Liver (tissue), 3 donors: ENCODE measurements at regions not wholly inside any gene's neighbourhood (a gene's known extent, or its start where the extent isn't known, plus 50 kb on each side); places are given as distances from the start of the nearest gene placed in this dataset.

Experiments used
- CTCF ChIP-seq: fragments of 150-350 bp; IDR thresholded peaks from 2 replicates; pipeline ENCODE4 v1.5.1; 2017; ENCODE audit warnings: improper control_type of control experiment, low read depth, low read length; ENCODE audit not compliant: missing input control
- EGR1 ChIP-seq, 2 donors: IDR thresholded peaks; 2 replicates each; pipeline ENCODE4 v1.6.1; 2016 to 2018; ENCODE audit warnings: antibody characterized with exemption in 2 of 2, low read depth in 2 of 2
- GABPA ChIP-seq, 2 donors: IDR thresholded peaks in 1 of 2; conservative IDR thresholded peaks in 1 of 2; 2 replicates each; pipeline ENCODE4 v1.6.1; 2016; ENCODE audit warnings: antibody characterized with exemption in 2 of 2, mild to moderate bottlenecking in 1 of 2, moderate library complexity in 1 of 2
- JUND ChIP-seq, 2 donors: IDR thresholded peaks; 2 replicates each; pipeline ENCODE4 v1.6.1; 2016; ENCODE audit warnings: antibody characterized with exemption in 2 of 2
- NR2F2 ChIP-seq: IDR thresholded peaks from 2 replicates; pipeline ENCODE4 v1.6.1; 2016; ENCODE audit warnings: antibody characterized with exemption
- RXRA ChIP-seq, 2 donors: IDR thresholded peaks; 2 replicates each; pipeline ENCODE4 v1.6.1; 2017 to 2018; ENCODE audit warnings: antibody characterized with exemption in 2 of 2, mild to moderate bottlenecking in 1 of 2
- SP1 ChIP-seq: IDR thresholded peaks from 2 replicates; pipeline ENCODE4 v1.6.1; 2018; ENCODE audit warnings: antibody characterized with exemption, mild to moderate bottlenecking
- TAF1 ChIP-seq: conservative IDR thresholded peaks from 2 replicates; pipeline ENCODE4 v1.6.1; 2016; ENCODE audit warnings: antibody characterized with exemption, mild to moderate bottlenecking
- YY1 ChIP-seq: IDR thresholded peaks from 2 replicates; pipeline ENCODE4 v1.6.1; 2016; ENCODE audit warnings: antibody characterized with exemption, mild to moderate bottlenecking
- TF ChIP-seq, protein P1 (sequence below): IDR thresholded peaks from 2 replicates; pipeline ENCODE4 v1.6.1; 2016; ENCODE audit warnings: antibody characterized with exemption
- TF ChIP-seq, protein P2 (sequence below): IDR thresholded peaks from 2 replicates; pipeline ENCODE4 v1.6.1; 2016; ENCODE audit warnings: antibody characterized with exemption, mild to moderate bottlenecking
- donor health status: healthy.
- donor health status: healthy.

- peak; percentile 52 to 80 for TF ChIP-seq RXRA (IDR thresholded peaks at IDR 0.05)
- no peak for TF ChIP-seq CTCF
- peak; percentile 76 for TF ChIP-seq YY1
- peak; percentile 55 to 81 for TF ChIP-seq JUND (IDR thresholded peaks at IDR 0.05)
- TF ChIP-seq, protein P1, sequence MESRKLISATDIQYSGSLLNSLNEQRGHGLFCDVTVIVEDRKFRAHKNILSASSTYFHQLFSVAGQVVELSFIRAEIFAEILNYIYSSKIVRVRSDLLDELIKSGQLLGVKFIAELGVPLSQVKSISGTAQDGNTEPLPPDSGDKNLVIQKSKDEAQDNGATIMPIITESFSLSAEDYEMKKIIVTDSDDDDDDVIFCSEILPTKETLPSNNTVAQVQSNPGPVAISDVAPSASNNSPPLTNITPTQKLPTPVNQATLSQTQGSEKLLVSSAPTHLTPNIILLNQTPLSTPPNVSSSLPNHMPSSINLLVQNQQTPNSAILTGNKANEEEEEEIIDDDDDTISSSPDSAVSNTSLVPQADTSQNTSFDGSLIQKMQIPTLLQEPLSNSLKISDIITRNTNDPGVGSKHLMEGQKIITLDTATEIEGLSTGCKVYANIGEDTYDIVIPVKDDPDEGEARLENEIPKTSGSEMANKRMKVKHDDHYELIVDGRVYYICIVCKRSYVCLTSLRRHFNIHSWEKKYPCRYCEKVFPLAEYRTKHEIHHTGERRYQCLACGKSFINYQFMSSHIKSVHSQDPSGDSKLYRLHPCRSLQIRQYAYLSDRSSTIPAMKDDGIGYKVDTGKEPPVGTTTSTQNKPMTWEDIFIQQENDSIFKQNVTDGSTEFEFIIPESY, result peak; percentile 56
- no peak for TF ChIP-seq TAF1
- TF ChIP-seq NR2F2, result peak; percentile 25
- peak; percentile 87 for TF ChIP-seq SP1
- TF ChIP-seq GABPA (IDR thresholded peaks at IDR 0.05 in 1 of 2, conservative IDR thresholded peaks at IDR 0.05 in 1 of 2), result no peak
- TF ChIP-seq EGR1 (IDR thresholded peaks at IDR 0.05; ENCODE audit: low read depth in 2 of 2), result no peak
- TF ChIP-seq, protein P2, sequence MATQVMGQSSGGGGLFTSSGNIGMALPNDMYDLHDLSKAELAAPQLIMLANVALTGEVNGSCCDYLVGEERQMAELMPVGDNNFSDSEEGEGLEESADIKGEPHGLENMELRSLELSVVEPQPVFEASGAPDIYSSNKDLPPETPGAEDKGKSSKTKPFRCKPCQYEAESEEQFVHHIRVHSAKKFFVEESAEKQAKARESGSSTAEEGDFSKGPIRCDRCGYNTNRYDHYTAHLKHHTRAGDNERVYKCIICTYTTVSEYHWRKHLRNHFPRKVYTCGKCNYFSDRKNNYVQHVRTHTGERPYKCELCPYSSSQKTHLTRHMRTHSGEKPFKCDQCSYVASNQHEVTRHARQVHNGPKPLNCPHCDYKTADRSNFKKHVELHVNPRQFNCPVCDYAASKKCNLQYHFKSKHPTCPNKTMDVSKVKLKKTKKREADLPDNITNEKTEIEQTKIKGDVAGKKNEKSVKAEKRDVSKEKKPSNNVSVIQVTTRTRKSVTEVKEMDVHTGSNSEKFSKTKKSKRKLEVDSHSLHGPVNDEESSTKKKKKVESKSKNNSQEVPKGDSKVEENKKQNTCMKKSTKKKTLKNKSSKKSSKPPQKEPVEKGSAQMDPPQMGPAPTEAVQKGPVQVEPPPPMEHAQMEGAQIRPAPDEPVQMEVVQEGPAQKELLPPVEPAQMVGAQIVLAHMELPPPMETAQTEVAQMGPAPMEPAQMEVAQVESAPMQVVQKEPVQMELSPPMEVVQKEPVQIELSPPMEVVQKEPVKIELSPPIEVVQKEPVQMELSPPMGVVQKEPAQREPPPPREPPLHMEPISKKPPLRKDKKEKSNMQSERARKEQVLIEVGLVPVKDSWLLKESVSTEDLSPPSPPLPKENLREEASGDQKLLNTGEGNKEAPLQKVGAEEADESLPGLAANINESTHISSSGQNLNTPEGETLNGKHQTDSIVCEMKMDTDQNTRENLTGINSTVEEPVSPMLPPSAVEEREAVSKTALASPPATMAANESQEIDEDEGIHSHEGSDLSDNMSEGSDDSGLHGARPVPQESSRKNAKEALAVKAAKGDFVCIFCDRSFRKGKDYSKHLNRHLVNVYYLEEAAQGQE, result peak; percentile 66
Measured at GRCh38 chr1:173127369-173128307, 76.9 kb upstream of the TNFSF18 start.
